NCI-H1694 (cell line): ENCODE measurements at regions not wholly inside any gene's neighbourhood (a gene's known extent, or its start where the extent isn't known, plus 50 kb on each side); places are given as distances from the start of the nearest gene placed in this dataset.

ENCODE experiments used
- DNase-seq: peaks from one replicate; lab custom pipeline; 2025; lab: John Stamatoyannopoulos, UW

DNA sequence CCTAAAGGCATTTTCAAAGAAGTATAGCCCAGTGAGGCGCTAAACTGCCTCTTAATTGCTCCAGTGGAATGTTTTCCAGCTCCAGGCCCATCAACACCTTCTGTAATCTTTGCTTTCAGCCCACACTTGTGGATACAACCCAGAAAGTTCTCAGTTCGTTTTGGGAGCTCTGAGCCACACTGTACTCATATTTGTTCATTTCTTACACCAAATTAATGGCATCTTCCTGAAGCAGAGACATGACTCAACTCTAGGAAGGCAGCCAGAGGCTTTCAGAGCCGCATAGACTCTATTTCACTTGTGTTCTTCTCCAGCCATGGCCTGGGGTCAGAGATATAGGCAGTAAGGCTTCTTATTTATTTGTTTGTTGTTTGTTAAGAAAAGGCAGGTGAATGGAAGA, 175.5 kb upstream of the NCAM1 start:
- no peak for DNase-seq

DNA sequence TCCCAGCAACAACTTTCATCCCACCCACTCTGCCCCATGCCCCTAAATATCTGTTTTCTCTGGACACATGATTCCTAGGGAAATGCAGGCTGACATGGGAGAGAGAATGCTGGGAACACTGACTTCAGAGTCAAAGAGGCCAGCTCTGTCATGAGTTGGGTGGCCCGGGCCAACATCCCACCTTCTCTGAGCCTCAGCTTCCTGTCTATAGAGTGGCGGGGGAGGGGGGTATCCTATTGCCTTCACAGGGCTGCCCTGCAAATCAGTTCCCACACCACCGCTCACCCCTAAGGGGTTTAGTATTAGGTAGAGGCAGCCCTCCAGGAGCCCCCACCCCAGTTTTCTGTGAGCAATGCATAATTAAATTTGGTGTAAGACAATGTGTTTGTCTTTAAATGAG, 175.0 kb upstream of the NCAM1 start:
- no peak for DNase-seq

DNA sequence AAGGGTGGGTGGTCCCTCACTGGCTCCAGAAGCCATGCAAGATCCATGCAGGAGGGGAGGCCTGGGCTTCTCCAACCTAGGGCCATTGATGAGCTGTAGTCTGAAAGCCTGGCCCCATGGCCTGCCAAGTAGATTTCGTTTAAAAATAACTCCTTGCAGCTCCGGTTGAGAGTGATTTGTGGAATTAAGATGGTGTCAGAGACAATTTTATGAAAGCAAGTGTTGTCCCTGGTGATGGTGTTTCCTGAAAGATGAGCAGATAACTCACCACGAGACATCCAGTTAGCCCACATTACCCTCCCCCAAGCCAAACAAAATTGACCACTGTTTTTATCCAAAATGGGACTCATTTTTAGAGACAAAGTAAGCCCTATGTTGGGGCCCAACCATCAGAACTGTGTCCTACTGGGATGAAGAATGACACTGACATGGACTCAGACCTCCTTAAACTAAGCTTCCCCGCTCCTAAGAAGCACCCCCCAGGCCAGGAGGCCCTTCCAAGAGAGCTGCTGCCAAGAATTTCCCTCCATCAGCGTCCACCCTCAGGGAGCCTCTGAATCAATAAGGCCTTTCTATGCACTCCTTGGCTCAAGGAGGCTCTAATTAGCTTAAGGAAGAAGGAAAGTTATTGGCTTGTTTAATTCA, 174.2 kb upstream of the NCAM1 start:
- no peak for DNase-seq

DNA sequence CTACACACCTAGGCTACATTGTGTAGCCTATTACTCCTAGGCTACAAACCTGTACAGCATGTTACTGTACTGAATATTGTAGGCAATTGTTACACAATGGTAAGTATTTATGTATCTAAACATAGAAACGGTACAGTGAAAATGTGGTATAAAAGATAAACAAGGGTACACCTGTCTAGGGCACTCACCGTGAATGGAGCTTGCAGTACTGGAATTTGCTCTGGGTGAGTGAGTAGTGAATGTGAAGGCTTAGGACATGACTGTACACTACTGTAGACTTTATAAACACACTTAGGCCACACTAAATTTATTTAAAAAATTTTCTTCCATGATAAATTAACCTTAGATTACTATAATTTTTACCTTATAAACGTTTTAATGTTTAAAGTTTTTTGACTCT, 171.7 kb upstream of the NCAM1 start:
- DNase-seq = no peak

DNA sequence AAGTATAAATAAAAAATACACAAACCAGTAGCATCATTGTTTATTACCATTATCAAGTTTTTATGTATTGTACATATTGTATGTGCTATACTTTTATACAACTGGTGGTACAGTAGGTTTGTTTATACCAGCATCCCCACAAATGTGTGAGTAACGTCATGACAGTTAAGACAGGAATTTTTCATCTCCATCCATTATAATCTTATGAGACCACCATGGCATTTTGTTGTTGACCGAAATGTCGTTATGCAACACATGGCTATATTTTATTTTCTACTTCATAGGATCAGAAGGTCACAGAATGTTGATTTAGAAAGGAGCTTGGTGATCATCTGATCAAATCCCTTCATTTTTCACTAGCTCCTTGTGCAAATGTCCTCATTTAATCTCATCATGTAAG, 170.9 kb upstream of the NCAM1 start:
- no peak for DNase-seq

DNA sequence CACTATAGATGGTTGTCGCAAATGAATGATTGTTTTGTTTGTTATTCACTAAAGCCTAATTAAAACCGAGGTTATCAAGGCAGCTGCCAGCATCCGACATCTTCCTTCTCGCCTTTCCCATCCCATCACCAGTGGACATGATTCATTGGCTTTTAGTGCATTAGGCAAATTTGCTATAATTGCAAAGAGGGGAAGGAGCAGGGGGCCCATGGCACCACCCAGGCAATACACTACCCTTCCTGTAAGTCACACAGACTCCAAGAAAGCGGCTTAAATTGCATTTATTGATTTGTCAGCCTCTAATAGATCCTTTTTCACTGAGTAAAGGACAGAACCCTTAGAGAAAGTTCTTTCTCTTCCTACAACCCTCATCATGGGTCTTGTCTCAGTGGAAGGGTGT, 169.2 kb upstream of the NCAM1 start:
- DNase-seq = no peak

DNA sequence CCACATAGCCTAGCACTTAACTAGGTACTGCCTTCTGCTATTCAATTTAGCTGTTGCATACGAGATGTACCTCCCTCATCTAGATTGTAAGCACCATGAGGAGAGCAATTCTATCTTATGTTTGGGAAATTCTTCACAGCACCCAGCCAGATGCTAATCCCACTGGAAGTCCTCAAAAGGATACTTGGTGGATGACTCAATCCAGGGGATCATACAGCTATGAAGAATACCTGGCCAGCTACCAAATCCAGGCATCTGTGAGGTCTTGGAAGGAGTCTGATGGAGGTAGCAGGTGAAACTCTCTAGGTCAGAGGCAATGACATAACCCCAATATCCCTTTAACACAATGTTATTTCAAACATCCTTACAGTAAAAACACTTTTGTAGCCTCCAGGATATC, 167.8 kb upstream of the NCAM1 start:
- DNase-seq = no peak

DNA sequence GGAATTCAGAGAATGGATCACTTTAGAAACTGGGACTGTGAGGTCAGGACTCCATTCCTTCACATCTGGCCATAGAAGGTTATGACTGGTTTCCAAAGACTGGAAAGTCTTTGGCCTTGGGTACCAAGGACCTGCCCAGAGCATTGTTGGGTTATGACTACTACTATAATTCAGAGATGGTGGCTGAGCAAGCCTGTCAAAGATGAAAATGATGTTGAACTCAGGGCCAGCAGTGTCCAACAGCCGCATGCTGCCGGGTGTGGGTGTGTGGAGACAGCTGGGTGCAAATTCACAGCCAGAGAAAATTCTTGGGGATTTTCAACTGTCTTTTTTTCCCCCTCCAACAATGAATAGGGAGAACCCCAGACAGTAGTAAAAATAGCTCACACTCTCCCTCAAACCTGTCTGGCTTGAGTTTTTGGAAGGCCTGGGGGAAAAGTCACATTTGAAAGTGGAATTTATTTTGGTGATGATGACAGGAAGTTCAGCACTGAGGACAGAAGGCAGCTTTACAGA, 166.8 kb upstream of the NCAM1 start:
- DNase-seq = no peak

DNA sequence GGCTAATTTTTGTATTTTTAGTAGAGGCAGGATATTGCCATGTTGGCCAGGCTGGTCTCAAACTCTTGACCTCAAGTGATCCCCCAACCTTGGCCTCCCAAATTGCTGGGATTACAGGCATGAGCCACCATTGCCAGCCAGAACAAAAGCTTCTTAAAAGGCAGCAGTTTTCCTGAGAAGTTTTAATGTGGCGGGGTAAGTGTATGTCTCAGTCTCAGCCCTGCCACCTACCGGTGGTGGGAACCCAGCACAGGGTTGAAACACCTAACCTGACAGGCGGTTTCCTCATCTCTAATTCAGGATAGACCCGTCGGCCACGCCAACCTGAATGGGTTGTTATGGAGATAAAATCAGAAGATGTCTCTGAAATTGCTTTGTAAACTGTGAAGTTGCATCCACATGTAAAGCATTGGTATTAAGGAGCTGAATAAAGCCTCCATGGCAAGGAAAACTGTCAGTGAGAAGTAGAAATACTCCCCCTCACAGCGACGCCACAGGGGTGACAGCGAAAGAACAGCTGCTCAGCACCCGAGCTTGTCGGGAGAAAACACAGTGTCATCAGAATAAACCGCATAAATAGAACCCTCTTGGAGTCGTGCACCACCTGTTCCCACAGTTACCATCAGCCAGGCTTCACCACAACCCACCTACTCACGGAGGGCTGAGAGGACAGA, 165.9 kb upstream of the NCAM1 start:
- DNase-seq = no peak

DNA sequence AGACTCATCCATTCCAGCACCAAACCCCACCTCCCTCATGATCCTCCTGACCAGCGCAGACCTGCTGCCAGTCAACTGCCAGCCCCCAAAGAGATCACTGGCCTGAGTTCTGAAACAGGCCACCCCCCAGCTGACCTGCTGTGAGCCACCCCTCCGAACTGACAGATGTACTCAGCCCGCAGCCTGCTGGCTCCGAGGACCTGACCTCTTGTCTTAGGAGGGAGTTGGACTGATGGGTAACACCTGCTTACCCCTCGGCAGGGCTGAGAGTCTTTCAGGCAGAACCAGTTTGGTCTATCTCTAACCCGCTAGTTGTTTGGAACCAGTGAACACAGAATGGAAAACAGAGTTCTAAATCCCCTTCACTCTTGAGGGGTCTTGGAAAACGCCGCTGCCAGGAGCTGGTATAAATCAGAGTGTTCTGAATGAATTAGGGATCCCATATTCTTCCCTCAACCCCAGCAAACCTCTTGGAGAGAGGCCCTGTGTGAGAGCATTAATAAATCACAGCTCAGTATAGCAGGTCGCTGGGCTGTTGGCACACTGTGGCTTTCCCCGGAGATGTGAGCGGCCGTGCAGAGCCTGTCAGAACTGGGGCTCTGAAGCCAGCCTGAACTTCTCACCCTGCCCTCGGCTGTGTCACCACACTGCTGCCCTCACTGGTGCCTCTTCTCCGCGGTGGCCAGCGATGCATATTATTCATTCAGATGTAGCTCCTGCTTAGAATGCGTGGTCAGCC, 165.1 kb upstream of the NCAM1 start:
- no peak for DNase-seq

DNA sequence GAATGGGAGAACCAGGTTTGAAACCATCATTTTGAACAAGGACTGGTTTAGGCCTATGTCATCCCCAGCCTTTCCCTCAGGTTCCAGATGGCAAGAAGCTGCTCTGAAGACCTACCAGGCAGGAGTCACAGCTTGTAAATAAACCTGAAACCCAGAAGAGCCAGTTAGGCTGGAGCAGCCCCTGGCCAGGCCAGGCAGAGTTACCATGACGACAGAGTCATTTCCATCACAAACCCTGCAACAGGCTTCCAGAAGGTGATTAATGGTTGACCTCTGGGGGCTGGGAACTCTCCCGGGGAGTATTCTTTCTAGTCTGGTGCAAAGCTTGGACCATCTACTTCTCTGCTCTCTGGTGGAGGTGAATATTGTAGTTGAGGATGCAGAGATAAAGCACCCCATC, 164.1 kb upstream of the NCAM1 start:
- DNase-seq = no peak

DNA sequence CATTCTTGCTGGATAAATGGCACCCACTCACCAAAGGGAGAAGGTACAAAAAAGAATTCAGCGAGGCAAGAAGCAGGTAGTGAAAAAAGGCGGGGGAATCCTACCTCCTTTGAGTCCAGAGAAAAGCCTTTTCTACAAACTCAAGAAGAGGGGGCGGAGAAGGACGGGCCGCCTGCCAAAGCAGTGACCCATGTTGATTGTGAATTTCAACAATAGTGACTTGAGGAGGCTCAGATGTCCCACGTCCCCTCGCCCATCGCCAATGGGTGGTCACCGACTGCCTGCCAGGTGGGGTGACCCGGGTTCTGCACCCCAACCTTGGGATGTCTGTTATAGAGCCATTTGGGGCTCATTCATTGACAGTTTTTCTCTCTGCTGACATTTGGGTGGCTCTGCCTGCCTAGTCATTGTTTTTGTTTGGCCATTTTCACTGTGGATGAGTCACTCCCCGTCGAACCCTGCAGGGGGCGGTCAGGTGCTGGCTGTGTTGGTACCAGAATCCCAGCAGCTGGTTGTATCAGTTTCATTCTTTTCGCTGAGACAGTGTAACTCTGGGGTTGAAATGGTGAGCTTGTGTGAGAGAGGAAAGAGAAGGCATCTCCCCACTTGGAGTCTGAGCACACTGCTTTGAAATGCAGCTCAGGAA, 163.4 kb upstream of the NCAM1 start:
- DNase-seq = peak; percentile 6

DNA sequence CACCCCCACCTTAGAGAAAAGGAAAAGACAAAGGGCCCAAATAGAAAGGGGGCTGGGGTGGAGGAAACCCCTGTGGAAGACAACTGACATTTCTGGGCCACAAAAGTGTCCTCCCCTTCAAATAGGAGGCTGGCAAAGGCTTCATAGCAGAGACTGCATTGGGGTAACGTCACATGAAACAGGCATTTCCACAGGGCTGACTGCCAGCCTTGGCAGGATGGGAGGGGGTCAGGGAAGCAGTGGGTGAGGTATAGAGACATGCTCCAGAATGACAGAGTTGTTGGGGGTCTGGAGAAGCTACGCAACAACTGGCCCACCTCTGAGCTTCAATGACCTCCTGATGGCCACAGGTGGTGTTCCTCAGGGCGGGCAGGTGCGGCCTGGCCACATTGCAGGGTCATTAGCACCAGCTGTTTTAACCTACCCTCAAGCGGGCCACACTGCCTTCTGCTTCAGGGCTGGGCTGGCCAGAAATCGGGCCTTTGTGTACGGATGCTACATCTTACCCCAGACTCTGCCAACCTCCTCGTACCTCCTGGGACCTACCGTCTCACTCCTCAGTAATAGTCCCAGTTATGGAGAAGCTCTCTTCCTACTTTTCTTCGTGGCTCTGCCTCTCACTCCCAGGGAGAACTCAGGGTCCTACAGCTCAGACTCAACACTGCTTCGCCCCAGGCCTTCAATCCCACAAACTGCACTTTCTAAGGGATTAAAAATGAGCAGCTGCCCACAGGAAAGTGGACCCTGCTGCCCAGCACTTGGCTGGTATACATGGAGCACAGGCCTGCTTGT, 160.0 kb upstream of the NCAM1 start:
- DNase-seq = no peak

DNA sequence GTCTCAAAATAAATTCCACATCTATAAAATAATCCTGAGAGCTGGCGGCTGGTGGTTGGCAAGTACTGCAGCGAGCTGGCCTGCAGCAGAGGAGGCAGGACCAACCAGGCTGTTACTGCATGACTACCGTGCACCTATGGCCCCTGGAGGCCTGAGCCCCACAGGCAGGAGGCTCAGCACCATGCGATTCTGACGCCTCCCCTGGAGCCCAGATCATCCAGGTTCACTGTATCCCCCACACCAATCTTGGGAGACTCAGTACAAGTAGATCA, 159.5 kb upstream of the NCAM1 start:
- DNase-seq = no peak

DNA sequence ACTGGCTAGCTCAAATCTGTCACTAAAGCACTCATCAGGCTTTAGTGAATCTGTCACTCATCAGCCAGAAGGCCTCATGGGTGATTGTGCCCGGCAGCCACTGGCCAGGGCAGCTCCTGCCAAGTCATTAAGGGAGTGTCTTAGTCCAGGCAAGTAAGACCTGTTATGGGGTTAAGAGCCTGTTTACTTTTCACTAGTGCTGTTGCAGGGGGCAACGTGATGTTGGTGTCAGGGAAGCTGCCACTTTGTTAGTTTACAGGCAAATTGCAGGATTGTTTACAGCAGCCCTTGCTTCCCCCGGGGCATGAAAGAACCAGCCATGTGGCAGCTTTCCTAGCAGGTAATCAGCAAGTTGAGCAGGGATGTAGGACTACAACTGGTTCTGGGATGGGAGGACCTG, 155.6 kb upstream of the NCAM1 start:
- DNase-seq = no peak

DNA sequence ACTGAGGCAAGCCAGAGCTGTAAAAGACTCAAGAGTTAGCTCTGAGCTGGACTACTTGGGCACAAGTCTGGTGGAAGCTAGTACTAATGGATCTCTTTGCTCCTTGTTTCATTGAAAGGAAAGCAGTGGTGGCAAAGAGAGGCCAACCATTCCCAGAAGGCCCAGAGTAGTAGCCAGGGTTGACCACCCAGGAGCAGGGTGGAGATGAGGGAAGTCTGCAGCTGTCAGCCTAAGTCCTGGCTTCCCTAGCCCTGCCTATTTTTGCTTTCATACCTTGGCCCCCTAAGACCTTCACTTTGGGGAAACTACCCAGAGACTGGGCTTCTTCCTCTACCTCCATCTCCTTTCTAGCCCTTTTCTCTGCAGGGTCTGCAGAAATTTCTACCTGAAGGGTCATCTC, 155.0 kb upstream of the NCAM1 start:
- no peak for DNase-seq

DNA sequence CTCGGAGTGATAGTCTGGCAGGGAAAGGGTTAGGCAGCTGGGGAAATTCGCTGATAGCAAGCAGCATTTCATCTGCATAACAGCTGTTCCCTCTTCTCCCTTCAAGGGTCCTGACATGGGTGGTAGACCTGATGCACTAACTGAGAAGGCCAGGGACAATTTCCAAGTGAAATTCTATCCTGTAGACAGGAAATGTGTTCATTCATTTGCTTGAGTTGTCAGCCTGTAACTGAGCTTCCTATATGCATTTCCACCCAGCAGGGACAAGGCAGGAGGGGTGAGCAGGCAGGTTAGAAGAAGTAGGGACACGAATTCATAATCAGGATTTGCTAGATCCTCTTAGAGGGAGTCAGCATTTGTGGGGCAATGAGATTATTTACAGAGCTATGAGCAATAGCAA, 154.3 kb upstream of the NCAM1 start:
- DNase-seq = peak; percentile 31

DNA sequence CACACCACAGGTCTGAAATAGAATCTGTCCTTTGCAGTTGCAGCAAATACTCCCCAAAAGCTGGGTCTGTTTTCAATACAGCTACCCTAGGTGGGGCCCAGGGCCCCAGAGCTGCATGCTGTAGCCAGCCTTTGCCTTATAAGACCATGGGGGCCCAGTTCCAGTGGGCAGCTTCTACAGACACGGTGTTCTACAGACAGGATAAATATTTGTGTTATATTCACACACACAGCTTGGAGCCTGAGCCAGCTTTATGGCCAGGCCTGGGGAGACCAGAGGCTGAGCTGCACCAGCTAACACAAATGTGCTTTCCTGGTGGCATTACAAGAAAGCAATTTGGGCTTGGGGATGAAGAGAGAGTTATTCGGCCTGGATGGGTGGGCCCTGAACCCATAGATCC, 151.8 kb upstream of the NCAM1 start:
- DNase-seq = no peak

DNA sequence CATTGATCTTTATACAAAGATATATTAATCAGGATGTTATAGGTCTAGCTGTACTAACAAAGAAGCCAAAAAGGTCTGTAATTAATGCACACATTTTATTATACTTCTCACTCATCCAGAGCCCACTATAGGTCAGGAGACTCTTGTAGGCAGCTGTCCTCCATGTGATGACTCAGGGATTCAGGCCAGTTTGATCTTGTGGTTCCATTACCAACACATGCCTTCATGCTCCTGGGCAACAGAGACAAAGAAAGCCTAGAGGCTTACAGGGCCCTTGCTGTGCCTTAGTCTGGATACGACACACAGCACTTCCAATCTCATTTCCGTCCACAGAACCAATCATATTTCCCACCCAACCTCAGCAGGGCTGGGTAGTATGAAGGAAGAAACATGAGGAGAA, 150.3 kb upstream of the NCAM1 start:
- no peak for DNase-seq

DNA sequence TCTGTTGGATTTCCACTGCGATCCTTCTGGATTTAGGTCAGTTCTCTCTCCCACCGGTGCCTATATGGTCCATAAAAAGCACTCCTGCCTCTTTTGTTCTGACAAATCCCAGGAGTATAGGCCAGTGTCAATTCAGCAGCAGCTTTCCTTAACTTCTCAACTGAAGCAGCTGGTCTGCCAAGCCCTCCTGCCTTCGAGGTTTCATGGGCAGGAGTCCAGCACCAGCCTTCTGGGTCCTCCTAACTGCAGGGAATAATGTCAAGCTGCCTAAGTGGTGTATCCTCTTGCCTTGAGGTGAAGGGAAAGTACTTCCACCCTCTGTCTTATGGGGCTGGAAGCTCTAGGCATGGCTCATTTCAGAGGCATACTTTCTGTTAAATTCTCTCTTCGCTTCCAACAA, 149.4 kb upstream of the NCAM1 start:
- no peak for DNase-seq

DNA sequence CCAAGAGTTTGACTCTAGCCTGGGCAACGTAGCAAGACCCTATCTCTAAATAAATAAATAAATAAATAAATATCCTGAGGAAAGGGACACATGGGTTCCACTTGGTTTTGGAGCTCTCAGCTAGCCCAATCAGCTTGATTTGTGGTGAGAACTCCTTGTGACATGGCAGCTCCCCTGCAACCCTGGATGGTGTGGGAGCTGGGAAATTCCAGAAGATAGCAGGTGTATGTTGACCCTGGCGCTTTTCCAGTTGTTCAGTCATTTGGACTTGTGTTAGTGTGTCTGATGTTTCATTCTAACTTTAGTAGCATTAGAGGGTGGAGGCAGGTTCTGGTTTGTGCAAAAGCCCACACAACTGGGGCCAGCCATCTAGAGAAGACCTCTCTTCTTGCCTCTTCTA, 148.5 kb upstream of the NCAM1 start:
- no peak for DNase-seq

DNA sequence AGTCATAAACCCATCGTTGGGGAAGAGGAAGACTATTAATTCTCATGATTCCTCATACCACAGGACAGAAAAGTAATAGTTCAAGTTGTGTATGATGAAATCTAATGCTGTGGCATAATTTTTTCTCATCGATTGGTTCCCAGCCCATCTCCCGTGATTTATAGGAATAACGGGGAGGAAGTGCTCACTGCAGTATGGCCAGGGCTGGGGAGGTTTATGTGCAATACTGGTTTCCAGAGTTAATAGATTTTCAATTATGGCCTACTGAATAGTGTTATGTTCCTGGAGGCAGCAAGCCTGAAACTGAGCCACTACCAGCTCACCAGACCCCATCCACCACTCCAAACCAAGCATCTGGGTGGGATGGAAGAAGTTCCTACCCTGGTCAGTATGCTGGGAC, 147.1 kb upstream of the NCAM1 start:
- no peak for DNase-seq
